ENCODE measurements at regions not wholly inside any gene's neighbourhood (a gene's known extent, or its start where the extent isn't known, plus 50 kb on each side); places are given as distances from the start of the nearest gene placed in this dataset.
"Not testable (repeated sequence)": the region's sequence is repeated elsewhere in the genome, so short reads cannot be mapped to it uniquely, and the experiment has no call there.

- not testable (repeated sequence) for TF ChIP-seq CTCF (IDR thresholded peaks at IDR 0.05; ENCODE audit: borderline replicate concordance, extremely low read depth, low read length, poor library complexity, severe bottlenecking); EZH2 (IDR thresholded peaks at IDR 0.05; ENCODE audit: borderline replicate concordance, low read depth, low read length, severe bottlenecking)
Observed at GRCh38 chr7:13130906-13131305, 443.5 kb downstream of the ARL4A start.

All from DND-41 (cell line).